HAP-1 (cell line): ENCODE measurements at regions not wholly inside any gene's neighbourhood (a gene's known extent, or its start where the extent isn't known, plus 50 kb on each side); places are given as distances from the start of the nearest gene placed in this dataset.
"Not testable (repeated sequence)": the region's sequence is repeated elsewhere in the genome, so short reads cannot be mapped to it uniquely, and the experiment has no call there.

ENCODE experiments used
- DNase-seq, 2 experiments: peaks; one replicate each; pipeline ENCODE4 v3.0.0-alpha.2; 2016 to 2020; ENCODE audit warnings: low spot score in 2 of 2
- H3K27me3 ChIP-seq: fragments of 250-450 bp; sonication (Bioruptor Pico); 2 replicates; pipeline ENCODE4 v1.5.1; 2020; ENCODE audit warnings: low read depth, mild to moderate bottlenecking, moderate library complexity
- H3K36me3 ChIP-seq: fragments of 250-450 bp; sonication (Bioruptor Pico); replicated peaks from 2 replicates; pipeline ENCODE4 v1.5.1; 2020; ENCODE audit warnings: mild to moderate bottlenecking
- H3K4me1 ChIP-seq: fragments of 250-450 bp; sonication (Bioruptor Pico); 2 replicates; pipeline ENCODE4 v1.5.1; 2020; ENCODE audit warnings: mild to moderate bottlenecking
- H3K4me3 ChIP-seq: fragments of 250-450 bp; sonication (Bioruptor Pico); 2 replicates; pipeline ENCODE4 v1.5.1; 2020; ENCODE audit warnings: mild to moderate bottlenecking, moderate library complexity
- H3K9me3 ChIP-seq: fragments of 250-450 bp; sonication (Bioruptor Pico); 2 replicates; pipeline ENCODE4 v1.5.1; 2020; ENCODE audit warnings: mild to moderate bottlenecking, moderate library complexity
- in situ Hi-C: fragments of 300-500 bp; cut with MboI; formaldehyde crosslinking; loops from 3 replicates; pipeline ENCODE4 v1.14.3; 2020; ENCODE audit warnings: low sequenced_read_pairs, inconsistent platforms, mixed read lengths

DNA sequence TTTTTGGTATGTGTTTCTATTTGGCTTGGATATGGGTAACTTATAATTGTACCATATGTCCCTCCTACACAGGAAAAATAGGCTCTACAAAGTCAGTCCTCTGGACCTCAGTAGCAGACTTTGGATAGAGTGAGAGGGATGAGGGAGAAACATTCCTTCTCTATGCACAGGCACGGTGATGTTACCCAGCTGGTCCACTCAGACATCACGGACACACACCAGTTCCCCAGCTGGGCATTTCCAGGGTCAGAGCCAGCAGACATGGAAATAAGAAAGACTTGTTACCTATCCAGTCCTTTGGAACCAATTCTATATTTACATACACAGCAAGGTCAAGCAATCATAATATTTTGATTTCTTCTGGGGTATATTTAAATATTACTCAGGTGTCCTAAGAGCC lies 433.1 kb upstream of the KCNMB2 start:
- no peaks in the 10 kb centered on the region for H3K9me3 ChIP-seq

DNA sequence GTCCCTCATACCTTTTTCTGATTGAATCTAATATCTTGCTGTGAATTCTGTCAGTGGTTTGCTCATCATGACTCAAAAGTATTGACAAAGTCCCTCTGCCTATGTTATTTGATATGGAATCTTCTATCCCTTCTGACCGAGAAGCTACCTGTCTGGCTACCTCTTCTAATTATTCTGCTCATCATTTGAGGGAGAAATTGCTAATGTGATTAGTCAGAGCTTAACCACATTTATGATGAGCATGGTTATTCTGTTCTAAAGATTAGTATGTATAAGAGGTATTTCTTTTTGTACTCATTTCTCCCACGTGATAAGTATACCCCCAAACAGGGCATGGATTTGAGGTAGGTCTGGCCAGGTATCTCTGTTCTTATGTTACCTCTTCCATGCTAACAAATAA lies 428.4 kb upstream of the KCNMB2 start:
- Histone ChIP-seq H3K4me3 (no peak overlapping the region), H3K4me1 (no peaks in the 10 kb centered on the region; the same call in 1 of the 2 replicates), H3K36me3 (no peaks in the 10 kb centered on the region), H3K9me3 (no peaks in the 10 kb centered on the region), H3K27me3 (no peaks in the 10 kb centered on the region)
- in situ Hi-C loops: no loop called here
- no peak for DNase-seq

More for the DNA sequence above, 433.1 kb upstream of the KCNMB2 start:
- H3K36me3 ChIP-seq: no peaks in the 10 kb centered on the region
- in situ Hi-C loops: no loop called here
- peaks cover 3% of the 10 kb centered on the region; the same call in 1 of the 2 replicates for H3K4me1 ChIP-seq
- no peak overlapping the region for H3K4me3 ChIP-seq
- no peak for DNase-seq
- H3K27me3 ChIP-seq: no peaks in the 10 kb centered on the region

DNA sequence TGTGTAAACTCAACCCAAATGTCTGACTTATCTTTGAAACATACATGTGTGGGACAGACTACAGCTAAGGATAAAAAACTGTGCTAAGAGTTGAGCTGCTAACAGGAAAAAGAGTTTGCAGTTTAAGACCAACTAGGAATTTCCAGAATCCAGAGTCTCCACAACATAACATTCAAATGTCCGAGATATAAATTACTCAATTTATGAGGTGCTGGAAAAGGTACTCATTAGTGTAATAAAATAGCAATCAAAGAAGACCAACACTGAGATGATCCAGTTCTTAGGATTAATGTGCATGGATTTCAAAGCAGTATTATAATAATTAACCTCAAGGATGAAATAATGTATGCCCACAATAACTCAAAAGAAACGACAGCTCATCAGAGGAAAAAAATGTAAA lies 426.5 kb upstream of the KCNMB2 start:
- Histone ChIP-seq H3K4me3 (no peak overlapping the region), H3K36me3 (no peaks in the 10 kb centered on the region), H3K27me3 (no peaks in the 10 kb centered on the region), H3K9me3 (no peaks in the 10 kb centered on the region), H3K4me1 (no peaks in the 10 kb centered on the region)
- no peak for DNase-seq
- in situ Hi-C loops: no loop called here

DNA sequence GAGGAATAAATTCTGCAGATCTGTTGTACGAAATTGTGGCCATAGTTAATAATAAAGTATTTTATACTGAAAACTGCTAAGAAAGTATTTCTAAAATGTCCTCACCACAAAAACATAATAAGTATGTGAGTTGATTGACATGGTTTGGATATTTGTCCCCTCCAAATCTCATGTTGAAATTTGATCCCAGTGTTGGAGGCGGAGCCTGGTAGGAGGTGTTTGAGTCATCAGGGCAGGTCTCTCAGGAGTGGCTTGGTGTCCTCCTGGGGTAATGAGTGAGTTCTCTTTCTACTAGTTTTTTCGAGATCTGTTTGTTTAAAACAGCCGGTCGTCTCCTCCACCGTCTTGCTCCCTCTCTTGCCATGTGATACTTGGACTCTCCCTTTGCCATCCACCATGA lies 424.1 kb upstream of the KCNMB2 start:
- Histone ChIP-seq H3K36me3 (no peaks in the 10 kb centered on the region), H3K9me3 (no peaks in the 10 kb centered on the region), H3K4me3 (no peak overlapping the region), H3K27me3 (no peaks in the 10 kb centered on the region), H3K4me1 (no peaks in the 10 kb centered on the region)
- in situ Hi-C loops: no loop called here
- DNase-seq: peak in 1 of 2 experiments; percentile 8

DNA sequence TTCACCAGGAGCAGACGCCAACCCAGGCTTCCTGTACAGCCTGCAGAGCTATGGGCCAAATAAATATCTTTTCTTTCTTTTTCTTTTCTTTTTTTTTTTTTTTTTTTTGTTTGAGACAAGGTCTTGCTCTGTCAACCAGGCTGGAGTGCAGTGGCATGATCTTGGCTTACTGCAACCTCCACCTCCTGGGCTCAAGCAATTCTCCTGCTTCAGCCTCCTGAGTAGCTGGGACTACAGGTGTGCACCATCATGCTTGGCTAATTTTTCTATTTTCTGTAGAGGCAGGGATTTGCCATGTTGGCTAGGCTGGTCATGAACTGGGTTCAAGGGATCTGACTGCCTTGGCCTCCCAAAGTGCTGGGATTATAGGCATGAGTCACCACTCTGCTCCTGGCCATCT lies 423.7 kb upstream of the KCNMB2 start:
- in situ Hi-C loops, H3K9me3 ChIP-seq, H3K4me3 ChIP-seq, H3K4me1 ChIP-seq, H3K27me3 ChIP-seq, DNase-seq, H3K36me3 ChIP-seq: not testable (repeated sequence)

DNA sequence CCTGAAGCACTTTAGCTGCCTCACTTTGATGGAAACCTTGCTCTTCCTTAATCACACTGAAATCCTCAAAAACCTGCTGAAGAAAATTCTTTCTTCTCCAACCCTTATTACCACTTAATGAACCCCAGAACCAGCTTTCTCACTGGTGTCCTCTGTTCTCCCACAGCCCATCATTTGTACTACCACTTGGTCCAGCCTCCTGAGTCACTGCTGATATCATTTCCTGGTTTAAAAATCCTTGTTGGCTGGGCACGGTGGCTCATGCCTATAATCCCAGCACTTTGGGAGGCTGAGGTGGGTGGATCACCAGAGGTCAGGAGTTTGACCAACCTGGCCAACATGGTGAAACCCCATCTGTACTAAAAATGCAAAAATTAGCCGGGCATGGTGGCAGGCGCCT lies 418.6 kb upstream of the KCNMB2 start:
- Histone ChIP-seq H3K27me3 (no peaks in the 10 kb centered on the region), H3K4me3 (no peak overlapping the region), H3K36me3 (no peaks in the 10 kb centered on the region), H3K9me3 (no peaks in the 10 kb centered on the region), H3K4me1 (no peaks in the 10 kb centered on the region)
- in situ Hi-C loops: no loop called here
- DNase-seq: no peak

DNA sequence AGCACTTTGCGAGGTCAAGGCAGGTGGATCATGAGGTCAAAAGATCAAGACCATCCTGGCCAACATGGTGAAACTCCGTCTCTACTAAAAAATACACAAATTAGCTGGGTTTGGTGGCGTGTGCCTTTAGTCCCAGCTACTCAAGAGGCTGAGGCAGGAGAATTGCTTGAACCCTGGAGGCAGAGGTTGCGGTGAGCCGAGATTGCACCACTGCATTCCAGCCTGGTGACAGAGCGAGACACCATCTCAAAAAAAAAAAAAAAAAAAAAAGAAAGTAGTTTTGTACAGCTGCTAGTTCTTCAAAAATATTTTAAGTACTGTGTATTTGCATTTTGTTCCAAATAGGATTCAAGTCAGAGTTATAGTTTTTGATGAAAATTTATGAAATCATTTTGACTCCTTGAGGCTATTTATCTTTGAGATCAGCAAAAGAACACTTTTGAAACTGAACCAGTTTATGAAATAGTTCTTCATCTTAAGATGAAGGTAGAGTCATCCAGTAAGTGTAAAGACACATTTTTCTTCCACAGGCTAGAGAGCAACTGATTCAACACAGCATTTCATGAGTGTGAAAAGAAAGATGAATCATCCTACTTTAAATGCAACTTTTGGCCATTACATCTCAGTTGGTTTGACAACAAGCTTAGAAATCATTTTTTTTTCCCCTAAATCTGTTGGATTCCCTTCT lies 416.5 kb upstream of the KCNMB2 start:
- in situ Hi-C loops: not testable (repeated sequence)

DNA sequence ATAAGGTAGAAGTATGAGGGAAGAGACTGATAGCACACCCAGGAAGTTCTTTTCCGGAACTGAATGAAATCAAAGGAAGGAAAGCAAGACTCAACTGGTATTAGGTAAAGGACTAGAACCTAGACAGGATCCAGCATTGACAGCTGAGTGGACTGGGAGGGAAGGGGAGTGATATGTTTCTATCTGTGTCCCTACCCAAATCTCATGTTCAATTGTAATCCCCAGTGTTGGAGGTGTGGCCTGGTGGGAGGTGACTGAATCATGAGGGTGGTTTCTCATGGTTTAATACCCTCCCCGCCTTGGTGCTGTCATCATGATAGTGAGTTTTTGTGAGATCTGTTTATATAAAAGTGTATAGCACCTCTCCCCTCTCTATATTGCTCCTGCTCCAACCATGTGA lies 415.9 kb upstream of the KCNMB2 start:
- H3K36me3 ChIP-seq: no peaks in the 10 kb centered on the region
- in situ Hi-C loops: no loop called here
- H3K4me1 ChIP-seq: no peaks in the 10 kb centered on the region
- H3K27me3 ChIP-seq: no peaks in the 10 kb centered on the region
- DNase-seq: no peak
- no peak overlapping the region for H3K4me3 ChIP-seq
- no peaks in the 10 kb centered on the region for H3K9me3 ChIP-seq

More for the DNA sequence above, 416.5 kb upstream of the KCNMB2 start:
- not testable (repeated sequence) for H3K9me3 ChIP-seq, H3K36me3 ChIP-seq, DNase-seq, H3K4me3 ChIP-seq, H3K27me3 ChIP-seq, H3K4me1 ChIP-seq

DNA sequence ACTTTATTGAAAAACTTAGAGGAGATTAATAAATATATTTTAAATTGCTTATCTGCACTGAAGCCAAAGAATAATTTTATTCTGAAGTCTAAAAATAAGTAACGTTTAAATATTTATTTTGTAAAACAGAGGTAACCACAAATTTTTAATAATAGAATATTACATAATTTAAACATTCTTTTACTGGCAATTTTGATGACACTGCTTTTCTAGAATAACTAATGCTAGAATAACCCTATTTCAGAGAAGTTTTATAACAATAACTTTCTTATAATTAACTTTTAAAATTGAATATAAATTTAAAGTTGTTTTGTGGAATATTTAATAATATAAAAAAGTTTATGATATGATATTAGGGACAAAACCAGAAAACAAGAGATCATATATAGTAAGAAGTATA lies 409.6 kb upstream of the KCNMB2 start:
- Histone ChIP-seq H3K36me3 (no peaks in the 10 kb centered on the region), H3K27me3 (no peaks in the 10 kb centered on the region), H3K9me3 (no peaks in the 10 kb centered on the region), H3K4me3 (no peak overlapping the region), H3K4me1 (no peaks in the 10 kb centered on the region)
- DNase-seq: no peak
- in situ Hi-C loops: no loop called here

DNA sequence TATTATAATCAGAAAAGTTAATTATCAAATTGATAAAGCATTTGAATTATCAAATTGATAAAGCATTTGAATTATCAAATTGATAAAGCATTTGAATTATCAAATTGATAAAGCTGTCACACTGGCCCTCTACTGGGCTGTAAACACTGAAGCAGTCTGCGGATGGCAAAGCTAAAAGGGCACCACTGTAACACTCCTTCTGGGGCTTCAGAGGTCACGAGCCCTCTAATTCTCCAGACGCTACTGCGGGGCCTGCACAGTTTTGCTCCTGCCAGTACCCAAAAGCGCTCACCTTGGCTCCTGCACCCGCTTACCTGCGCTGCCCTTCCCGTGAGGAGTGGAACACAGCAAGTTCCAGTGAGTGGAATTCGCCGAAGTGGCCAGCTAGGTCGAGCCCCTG lies 409.0 kb upstream of the KCNMB2 start:
- no peak for DNase-seq
- H3K4me3 ChIP-seq: no peak overlapping the region
- in situ Hi-C loops: no loop called here

DNA sequence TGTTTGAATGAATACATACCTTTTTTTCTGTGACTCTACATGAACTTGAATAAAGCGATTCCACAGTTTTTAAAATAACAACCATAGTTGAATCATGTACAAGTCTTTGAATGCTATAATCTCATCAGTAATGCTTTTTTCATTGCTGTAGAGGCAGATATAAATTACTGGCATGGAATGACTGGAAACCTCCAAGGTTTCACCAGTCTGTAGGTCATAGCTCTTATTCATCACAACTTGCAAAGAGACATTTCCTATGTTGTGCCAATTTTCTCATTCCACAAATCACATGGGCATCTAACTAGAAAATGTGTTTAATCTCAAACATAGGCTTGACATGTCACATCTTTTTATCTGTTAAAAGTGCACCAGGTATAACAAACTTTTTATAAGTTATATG lies 407.1 kb upstream of the KCNMB2 start:
- no peak for DNase-seq
- Histone ChIP-seq H3K9me3 (no peaks in the 10 kb centered on the region), H3K27me3 (no peaks in the 10 kb centered on the region), H3K4me1 (no peaks in the 10 kb centered on the region), H3K4me3 (no peak overlapping the region), H3K36me3 (no peaks in the 10 kb centered on the region)
- in situ Hi-C loops: no loop called here

More for the DNA sequence above, 409.0 kb upstream of the KCNMB2 start:
- Histone ChIP-seq H3K36me3 (no peaks in the 10 kb centered on the region), H3K9me3 (no peaks in the 10 kb centered on the region), H3K4me1 (no peaks in the 10 kb centered on the region), H3K27me3 (no peaks in the 10 kb centered on the region)

DNA sequence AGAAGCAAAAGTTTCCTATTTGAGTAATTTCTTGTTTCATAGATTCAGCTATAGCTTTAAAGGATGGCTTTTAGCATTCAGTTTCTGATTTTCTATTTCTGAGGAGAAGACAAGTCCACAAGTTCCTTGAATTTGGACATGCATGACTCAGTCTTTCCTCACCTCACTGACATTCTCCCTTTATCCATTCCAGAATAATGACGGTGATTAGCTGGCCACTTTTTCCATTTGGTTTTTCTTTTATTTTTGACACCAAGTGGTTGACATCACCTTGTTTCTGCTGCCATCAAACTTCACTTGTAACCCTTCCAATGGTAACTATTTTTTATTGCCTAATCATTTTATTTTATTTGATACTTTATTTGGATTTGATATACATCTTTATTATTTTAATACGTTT lies 404.4 kb upstream of the KCNMB2 start:
- Histone ChIP-seq H3K4me3 (no peak overlapping the region), H3K9me3 (no peaks in the 10 kb centered on the region), H3K36me3 (no peaks in the 10 kb centered on the region), H3K4me1 (no peaks in the 10 kb centered on the region), H3K27me3 (no peaks in the 10 kb centered on the region)
- no peak for DNase-seq
- in situ Hi-C loops: no loop called here

DNA sequence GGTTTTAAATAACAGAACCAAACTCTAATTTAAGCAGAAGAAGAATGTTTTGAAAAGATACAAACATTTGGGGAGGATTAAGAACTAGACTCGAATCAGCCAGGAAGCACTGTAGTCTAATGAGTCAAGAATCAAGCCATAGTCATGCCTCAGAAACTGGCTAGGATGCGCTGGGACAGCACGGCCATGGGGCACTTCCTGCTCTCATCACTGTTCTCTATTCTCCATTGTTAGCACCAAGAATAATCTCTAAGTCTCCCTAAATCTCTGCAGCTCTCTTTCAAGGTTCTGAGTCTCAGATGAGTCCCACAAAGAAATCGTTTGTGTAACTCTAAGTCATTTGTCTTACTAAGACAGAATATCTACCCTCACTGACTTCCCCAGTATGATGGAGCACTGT lies 399.0 kb upstream of the KCNMB2 start:
- no peaks in the 10 kb centered on the region for H3K27me3 ChIP-seq
- no peaks in the 10 kb centered on the region for H3K36me3 ChIP-seq
- no peak for DNase-seq
- in situ Hi-C loops: no loop called here
- H3K9me3 ChIP-seq: no peaks in the 10 kb centered on the region
- no peak overlapping the region for H3K4me3 ChIP-seq
- H3K4me1 ChIP-seq: no peaks in the 10 kb centered on the region

DNA sequence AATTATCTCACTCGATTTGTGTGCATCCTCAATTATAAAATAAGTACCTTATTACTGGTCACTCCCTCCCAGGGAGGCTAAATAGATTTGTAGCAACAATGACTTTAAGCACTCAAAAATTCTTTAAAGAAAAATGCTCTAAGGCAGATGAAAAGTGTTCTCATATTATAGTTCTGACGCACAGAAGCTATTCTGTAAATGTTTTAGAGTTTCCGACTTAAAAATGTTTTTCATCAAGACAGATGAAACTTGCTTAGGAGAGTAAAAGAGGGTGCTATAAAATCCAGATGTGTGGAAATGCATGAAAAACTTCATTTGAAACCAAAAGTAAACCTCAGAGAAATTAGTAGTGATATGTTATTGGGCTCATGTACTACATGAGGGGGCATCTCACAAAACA lies 398.4 kb upstream of the KCNMB2 start:
- Histone ChIP-seq H3K27me3 (no peaks in the 10 kb centered on the region), H3K4me3 (no peak overlapping the region), H3K36me3 (no peaks in the 10 kb centered on the region), H3K4me1 (no peaks in the 10 kb centered on the region), H3K9me3 (no peaks in the 10 kb centered on the region)
- DNase-seq: no peak
- in situ Hi-C loops: no loop called here

DNA sequence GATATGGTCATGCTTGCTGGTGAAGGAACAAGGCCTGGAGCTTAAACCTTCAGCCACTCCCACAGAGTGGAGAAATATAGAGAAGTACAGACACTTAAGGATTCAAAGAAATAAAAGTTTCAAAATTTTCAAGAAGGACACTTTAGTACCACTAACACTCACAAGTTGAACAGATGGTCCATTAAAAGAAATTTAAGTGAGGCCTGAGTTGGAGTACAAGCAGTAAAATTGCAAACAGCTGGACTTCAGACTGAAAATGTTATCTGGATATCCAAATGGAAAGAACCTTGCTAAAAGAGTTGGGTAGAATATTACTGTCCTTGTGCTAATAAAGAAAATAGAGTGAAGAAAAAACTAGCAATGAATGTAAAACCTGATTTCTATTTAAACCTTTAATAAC lies 397.1 kb upstream of the KCNMB2 start:
- in situ Hi-C loops: no loop called here
- Histone ChIP-seq H3K4me3 (no peak overlapping the region), H3K27me3 (no peaks in the 10 kb centered on the region), H3K36me3 (no peaks in the 10 kb centered on the region), H3K4me1 (no peaks in the 10 kb centered on the region), H3K9me3 (no peaks in the 10 kb centered on the region)
- DNase-seq: no peak
